A673 (cell line): ENCODE measurements at regions not wholly inside any gene's neighbourhood (a gene's known extent, or its start where the extent isn't known, plus 50 kb on each side); places are given as distances from the start of the nearest gene placed in this dataset.

Source experiments
- EZH2 ChIP-seq: fragments of 200-600 bp; sonication (generic); IDR thresholded peaks from 2 replicates; pipeline ENCODE4 v1.6.1; 2017; ENCODE audit warnings: borderline replicate concordance, low read depth, mild to moderate bottlenecking, mixed read lengths, antibody characterized with exemption, low read length; ENCODE audit not compliant: poor library complexity, severe bottlenecking
- TF ChIP-seq, protein P1 (sequence below): fragments of 300-800, 200-600 bp; sonication (generic); conservative IDR thresholded peaks from 2 replicates; pipeline ENCODE4 v1.5.1; 2017; ENCODE audit warnings: low read depth, mild to moderate bottlenecking, antibody characterized with exemption, low read length, moderate library complexity, mixed read lengths

DNA sequence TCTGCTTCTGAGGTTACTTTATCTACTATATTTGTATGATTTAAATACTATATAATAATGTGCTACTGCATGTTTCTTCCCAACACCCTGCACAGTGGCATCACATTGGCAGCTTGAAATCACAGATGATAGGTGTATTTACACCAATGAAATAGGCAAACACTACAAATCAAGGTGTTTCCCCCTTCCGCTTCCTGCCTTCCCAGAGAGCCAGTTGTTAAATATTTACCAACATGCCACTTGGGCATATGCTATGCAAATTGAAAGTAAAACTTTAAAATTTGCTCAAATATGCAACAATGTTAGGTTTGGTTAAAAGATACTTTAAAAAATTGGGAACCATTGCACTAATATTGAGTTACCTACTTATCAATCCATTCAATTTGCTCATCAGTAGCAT lies 58.2 kb upstream of the SMARCA2 start:
- TF ChIP-seq, protein P1, sequence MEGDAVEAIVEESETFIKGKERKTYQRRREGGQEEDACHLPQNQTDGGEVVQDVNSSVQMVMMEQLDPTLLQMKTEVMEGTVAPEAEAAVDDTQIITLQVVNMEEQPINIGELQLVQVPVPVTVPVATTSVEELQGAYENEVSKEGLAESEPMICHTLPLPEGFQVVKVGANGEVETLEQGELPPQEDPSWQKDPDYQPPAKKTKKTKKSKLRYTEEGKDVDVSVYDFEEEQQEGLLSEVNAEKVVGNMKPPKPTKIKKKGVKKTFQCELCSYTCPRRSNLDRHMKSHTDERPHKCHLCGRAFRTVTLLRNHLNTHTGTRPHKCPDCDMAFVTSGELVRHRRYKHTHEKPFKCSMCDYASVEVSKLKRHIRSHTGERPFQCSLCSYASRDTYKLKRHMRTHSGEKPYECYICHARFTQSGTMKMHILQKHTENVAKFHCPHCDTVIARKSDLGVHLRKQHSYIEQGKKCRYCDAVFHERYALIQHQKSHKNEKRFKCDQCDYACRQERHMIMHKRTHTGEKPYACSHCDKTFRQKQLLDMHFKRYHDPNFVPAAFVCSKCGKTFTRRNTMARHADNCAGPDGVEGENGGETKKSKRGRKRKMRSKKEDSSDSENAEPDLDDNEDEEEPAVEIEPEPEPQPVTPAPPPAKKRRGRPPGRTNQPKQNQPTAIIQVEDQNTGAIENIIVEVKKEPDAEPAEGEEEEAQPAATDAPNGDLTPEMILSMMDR, result no peak
- TF ChIP-seq EZH2, result no peak
